H1 (cell line): ENCODE measurements at regions not wholly inside any gene's neighbourhood (a gene's known extent, or its start where the extent isn't known, plus 50 kb on each side); places are given as distances from the start of the nearest gene placed in this dataset.
"Not testable (repeated sequence)": the region's sequence is repeated elsewhere in the genome, so short reads cannot be mapped to it uniquely, and the experiment has no call there.

Source experiments
- CTCF ChIA-PET: fragments of 300-600 bp; sonication (Branson Sonifier 250); formaldehyde crosslinking; loops from one replicate; lab custom pipeline; 2021; ENCODE audit not compliant: partially characterized antibody; lab: Charles Lee
- POLR2A ChIA-PET: fragments of 300-600 bp; sonication (Branson Sonifier 250); formaldehyde crosslinking; loops from one replicate; lab custom pipeline; 2021; ENCODE audit warnings: inconsistent platforms; ENCODE audit not compliant: partially characterized antibody; lab: Charles Lee
- DNase-seq, 2 experiments: peaks; one replicate each; pipeline versions ENCODE4 v3.0.0 to v3.0.0-alpha.2; 2010 to 2022; ENCODE audit warnings: low spot score in 2 of 2, low read depth in 1 of 2, mixed read lengths in 1 of 2
- FAIRE-seq: peaks from 2 replicates; lab custom pipeline; 2011; peaks lifted over from hg19 to GRCh38; lab: Jason Lieb, UNC
- H2AFZ ChIP-seq: 2 replicates; pipeline ENCODE4 v1.8.1; 2012; ENCODE audit warnings: low read length, inconsistent platforms
- H2AK5ac ChIP-seq: 2 replicates; pipeline ENCODE4 v1.6.1; 2013; ENCODE audit warnings: low read depth, low read length
- H2BK120ac ChIP-seq: replicated peaks from 2 replicates; pipeline ENCODE3; 2013; ENCODE audit warnings: low read depth, low read length, inconsistent platforms
- H2BK12ac ChIP-seq: 2 replicates; pipeline ENCODE4 v1.6.1; 2013; ENCODE audit warnings: low read depth, low read length
- H2BK15ac ChIP-seq: 2 replicates; pipeline ENCODE4 v1.6.1; 2013; ENCODE audit warnings: low read length
- H2BK20ac ChIP-seq: 2 replicates; pipeline ENCODE4 v1.6.1; 2013; ENCODE audit warnings: low read length
- H2BK5ac ChIP-seq: 2 replicates; pipeline ENCODE4 v1.6.1; 2013; ENCODE audit warnings: low read depth, low read length
- H3K14ac ChIP-seq: 2 replicates; pipeline ENCODE4 v1.6.1; 2013; ENCODE audit warnings: inconsistent platforms; ENCODE audit not compliant: insufficient read length
- H3K18ac ChIP-seq: 2 replicates; pipeline ENCODE4 v1.6.1; 2013; ENCODE audit warnings: low read length; ENCODE audit errors: extremely low read depth
- H3K23ac ChIP-seq: 2 replicates; pipeline ENCODE4 v1.6.1; 2013; ENCODE audit warnings: inconsistent platforms; ENCODE audit not compliant: insufficient read length
- H3K23me2 ChIP-seq: 2 replicates; pipeline ENCODE4 v1.6.1; 2013; ENCODE audit warnings: low read depth, low read length
- H3K27ac ChIP-seq: 2 replicates; pipeline ENCODE4 v1.6.1; 2011; ENCODE audit warnings: low read depth, low read length, inconsistent platforms
- H3K27me3 ChIP-seq, 4 experiments: replicated peaks in 1 of 4; 1 replicate in 1 of 4; 2 replicates in 3 of 4; pipeline versions ENCODE4 v1.6.1 to v1.8.1; 2011 to 2013; ENCODE audit warnings: low read length in 3 of 4, mild to moderate bottlenecking in 3 of 4, inconsistent platforms in 2 of 4, mixed read lengths in 2 of 4, moderate library complexity in 1 of 4; ENCODE audit not compliant: control insufficient read depth in 3 of 4, insufficient read depth in 3 of 4; ENCODE audit errors: extremely low read depth in 1 of 4
- H3K36me3 ChIP-seq, 4 experiments: 2 replicates each; pipeline versions ENCODE4 v1.6.1 to v1.8.1; 2011 to 2013; ENCODE audit warnings: mild to moderate bottlenecking in 4 of 4, low read length in 3 of 4, moderate library complexity in 2 of 4, control low read depth in 1 of 4, inconsistent platforms in 1 of 4; ENCODE audit not compliant: insufficient read depth in 4 of 4, control insufficient read depth in 2 of 4
- H3K4ac ChIP-seq: replicated peaks from 2 replicates; pipeline ENCODE3; 2013; ENCODE audit warnings: low read length, low read depth, mixed read lengths, inconsistent platforms; ENCODE audit not compliant: insufficient read length
- H3K4me1 ChIP-seq, 4 experiments: replicated peaks in 1 of 4; 1 replicate in 1 of 4; 2 replicates in 3 of 4; pipeline versions ENCODE4 v1.6.1 to v1.8.1; 2011 to 2013; ENCODE audit warnings: low read length in 3 of 4, inconsistent platforms in 2 of 4, mixed read lengths in 1 of 4; ENCODE audit not compliant: insufficient read depth in 4 of 4, control insufficient read depth in 3 of 4
- H3K4me2 ChIP-seq, 2 experiments: 2 replicates each; pipeline versions ENCODE4 v1.6.1 to v1.8.1; 2011 to 2013; ENCODE audit warnings: low read depth in 2 of 2, low read length in 2 of 2, control low read depth in 1 of 2, inconsistent platforms in 1 of 2, mild to moderate bottlenecking in 1 of 2; ENCODE audit not compliant: insufficient read depth in 1 of 2
- H3K4me3 ChIP-seq, 4 experiments: fragments of 200-600, 300-600 bp in 1 of 4; sonication (generic), shearing (Covaris generic), sonication (Bioruptor Twin) in 1 of 4; 2 replicates each; pipeline versions ENCODE4 v1.5.1 to v1.8.1; 2011 to 2016; ENCODE audit warnings: low read length in 4 of 4, low read depth in 3 of 4, control low read depth in 2 of 4, inconsistent platforms in 2 of 4, mild to moderate bottlenecking in 2 of 4, mixed read lengths in 1 of 4, moderate library complexity in 1 of 4; ENCODE audit not compliant: insufficient read depth in 2 of 4; ENCODE audit errors: extremely low read depth in 1 of 4
- H3K56ac ChIP-seq: replicated peaks from 2 replicates; pipeline ENCODE3; 2013; ENCODE audit warnings: low read depth, mild to moderate bottlenecking, mixed read lengths, low read length, inconsistent platforms; ENCODE audit not compliant: insufficient read length
- H3K79me1 ChIP-seq: 2 replicates; pipeline ENCODE4 v1.6.1; 2013; ENCODE audit warnings: low read depth, low read length, control low read depth
- H3K79me2 ChIP-seq, 2 experiments: 2 replicates each; pipeline versions ENCODE4 v1.6.1 to v1.8.1; 2012 to 2013; ENCODE audit warnings: low read length in 2 of 2, mild to moderate bottlenecking in 2 of 2, inconsistent platforms in 1 of 2; ENCODE audit not compliant: insufficient read depth in 2 of 2, control insufficient read depth in 1 of 2
- H3K9ac ChIP-seq, 4 experiments: replicated peaks in 1 of 4; 1 replicate in 1 of 4; 2 replicates in 3 of 4; pipeline versions ENCODE4 v1.6.1 to v1.8.1; 2011 to 2013; ENCODE audit warnings: low read depth in 3 of 4, low read length in 3 of 4, control low read depth in 2 of 4, mild to moderate bottlenecking in 2 of 4, moderate library complexity in 2 of 4, inconsistent platforms in 1 of 4; ENCODE audit errors: extremely low read depth in 1 of 4
- H3K9me3 ChIP-seq, 2 experiments: 2 replicates each; pipeline versions ENCODE4 v1.6.1 to v1.8.1; 2012 to 2013; ENCODE audit warnings: mild to moderate bottlenecking in 2 of 2, moderate library complexity in 2 of 2, control low read depth in 1 of 2, inconsistent platforms in 1 of 2, low read depth in 1 of 2, low read length in 1 of 2, mixed read lengths in 1 of 2; ENCODE audit not compliant: insufficient read depth in 2 of 2
- H4K20me1 ChIP-seq, 2 experiments: replicated peaks in 1 of 2; 2 replicates each; pipeline versions ENCODE3 to v1.8.1; 2011 to 2013; ENCODE audit warnings: inconsistent platforms in 2 of 2, low read length in 2 of 2, mild to moderate bottlenecking in 1 of 2; ENCODE audit not compliant: insufficient read depth in 2 of 2, control insufficient read depth in 1 of 2
- H4K5ac ChIP-seq: 2 replicates; pipeline ENCODE4 v1.6.1; 2013; ENCODE audit warnings: low read length, low read depth, mixed read lengths, inconsistent platforms; ENCODE audit not compliant: insufficient read length
- H4K8ac ChIP-seq: 2 replicates; pipeline ENCODE4 v1.8.0; 2013; ENCODE audit warnings: mild to moderate bottlenecking, moderate library complexity, low read length, inconsistent platforms; ENCODE audit not compliant: insufficient read depth; ENCODE audit errors: extremely low read depth
- H4K91ac ChIP-seq: replicated peaks from 2 replicates; pipeline ENCODE3; 2013; ENCODE audit warnings: low read length, mixed read lengths, inconsistent platforms; ENCODE audit not compliant: insufficient read length
- WGBS, 2 experiments: shearing (Covaris generic) in 1 of 2; methylation state at CpG; one replicate each; pipeline versions ENCODE4 v1.1.6 to v1.1.7; 2013 to 2015; ENCODE audit warnings: low lambda C conversion rate in 2 of 2, mixed read lengths in 2 of 2, inconsistent platforms in 1 of 2, low coverage in 1 of 2, missing lambda C conversion rate in 1 of 2; ENCODE audit not compliant: insufficient replicate concordance in 2 of 2, insufficient coverage in 1 of 2, insufficient read length in 1 of 2; ENCODE audit errors: extremely low coverage in 1 of 2, missing lambda C conversion rate in 1 of 2; 5-methylcytosine and 5-hydroxymethylcytosine counted together

DNA sequence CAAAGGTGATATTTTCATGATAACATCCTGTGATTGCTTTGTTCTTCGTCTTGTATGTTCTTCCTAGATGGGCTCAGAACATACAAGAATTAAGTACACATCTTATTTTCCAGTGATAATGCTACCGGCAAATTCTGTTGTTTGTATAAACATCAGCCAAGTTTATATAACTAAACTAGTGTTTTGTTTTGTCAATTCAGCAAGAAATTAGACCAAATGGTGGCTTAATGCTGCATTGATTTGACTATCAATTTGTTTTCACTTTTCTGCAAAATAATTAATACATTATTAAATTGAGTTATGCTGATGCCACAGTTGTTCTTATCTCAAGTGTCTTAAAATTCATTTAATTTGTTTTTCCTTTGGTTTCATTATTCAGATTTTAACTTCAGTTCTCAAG lies 177.7 kb downstream of the OR4F29 start:
- H3K9ac ChIP-seq, H3K23me2 ChIP-seq, H3K56ac ChIP-seq, H2AFZ ChIP-seq, H3K4me2 ChIP-seq, H4K8ac ChIP-seq, POLR2A ChIA-PET, H3K9me3 ChIP-seq, H3K4me1 ChIP-seq, FAIRE-seq, H3K27ac ChIP-seq, H4K91ac ChIP-seq, H2BK120ac ChIP-seq, H3K27me3 ChIP-seq, H3K4me3 ChIP-seq, H3K14ac ChIP-seq, H2BK20ac ChIP-seq, DNase-seq, H3K79me2 ChIP-seq, H2AK5ac ChIP-seq, H3K23ac ChIP-seq, H2BK12ac ChIP-seq, H4K20me1 ChIP-seq, H2BK5ac ChIP-seq, H2BK15ac ChIP-seq, H3K4ac ChIP-seq, H3K36me3 ChIP-seq, H4K5ac ChIP-seq, H3K79me1 ChIP-seq, CTCF ChIA-PET, H3K18ac ChIP-seq: not testable (repeated sequence)
- WGBS, 2 experiments: 77% methylated on average over 2 of the region's 2 CpGs; no CpG with 5 or more reads in 1 of the 2 experiments
